GM21717 (cell line): ENCODE measurements at regions not wholly inside any gene's neighbourhood (a gene's known extent, or its start where the extent isn't known, plus 50 kb on each side); places are given as distances from the start of the nearest gene placed in this dataset.

ENCODE experiments used
- ATAC-seq: cut with Tn5 transposase; IDR thresholded peaks from one replicate; pipeline ENCODE4 v1.9.1; 2021; ENCODE audit warnings: mild to moderate bottlenecking, moderate library complexity; ENCODE audit not compliant: unreplicated experiment

- no peak for ATAC-seq
Measured at GRCh38 chr12:20213723-20214625, 154.4 kb upstream of the PDE3A start.

- ATAC-seq, result no peak
Measured at GRCh38 chr12:20220339-20220738, 148.0 kb upstream of the PDE3A start.

DNA sequence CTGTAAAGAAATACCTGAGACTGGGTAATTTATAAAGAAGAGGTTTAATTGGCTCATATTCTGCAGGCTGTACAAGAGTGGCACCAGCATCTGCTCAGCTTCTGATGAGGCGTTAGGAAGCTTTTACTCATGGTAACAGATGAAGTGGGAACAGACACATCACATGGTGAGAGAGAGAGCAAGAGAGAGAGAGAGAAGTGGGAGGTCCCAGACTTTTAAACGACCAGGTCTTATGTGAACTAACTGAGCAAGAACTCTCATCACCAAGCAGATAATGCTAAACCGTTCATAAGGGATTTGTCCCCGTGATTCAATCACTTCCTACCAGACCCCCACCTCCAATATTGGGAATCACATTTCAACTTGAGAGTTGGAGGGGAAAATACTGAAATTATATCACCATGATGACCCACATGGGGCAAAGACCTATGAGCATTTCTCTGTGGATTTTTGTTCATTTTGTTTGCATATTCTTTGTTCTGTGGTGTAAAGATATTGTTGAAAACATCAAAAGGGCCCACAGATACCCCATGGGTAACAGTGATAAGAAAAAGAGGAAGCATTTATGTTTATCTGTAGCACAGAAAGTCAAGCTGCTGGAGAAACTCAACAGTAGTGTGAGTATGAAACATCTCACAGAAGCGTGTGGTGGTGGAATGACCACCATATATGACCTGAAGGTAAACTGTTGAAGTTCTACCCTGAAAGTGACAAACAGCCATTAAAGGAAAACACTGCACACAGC lies 135.2 kb upstream of the PDE3A start:
- no peak for ATAC-seq

GRCh38 chr12:20234474-20234873 lies 133.9 kb upstream of the PDE3A start:
- no peak for ATAC-seq

- ATAC-seq, result no peak
Measured at GRCh38 chr12:20237091-20237490, 131.2 kb upstream of the PDE3A start.

DNA sequence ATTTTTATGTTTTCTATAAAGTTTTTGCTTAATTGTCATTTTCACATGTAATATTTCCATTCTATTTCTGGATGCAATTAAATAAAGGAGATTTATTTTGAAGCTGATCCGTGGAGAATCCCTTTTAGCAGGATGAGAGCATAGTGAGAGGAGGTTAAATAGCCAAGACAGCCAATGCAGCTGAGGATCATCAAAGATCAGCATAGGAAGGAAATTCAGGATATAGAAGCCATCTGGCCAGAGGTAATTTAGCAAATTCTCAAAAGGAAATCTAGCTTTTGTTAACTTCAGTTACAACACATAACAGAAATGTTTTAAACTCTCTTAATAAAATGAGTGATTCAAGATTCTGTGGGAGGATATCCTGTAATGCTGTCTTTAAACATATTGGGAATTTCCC lies 122.8 kb upstream of the PDE3A start:
- no peak for ATAC-seq

GRCh38 chr12:20248646-20249045 lies 119.7 kb upstream of the PDE3A start:
- no peak for ATAC-seq

- ATAC-seq, result no peak
Measured at GRCh38 chr12:20250761-20251160, 117.6 kb upstream of the PDE3A start.

DNA sequence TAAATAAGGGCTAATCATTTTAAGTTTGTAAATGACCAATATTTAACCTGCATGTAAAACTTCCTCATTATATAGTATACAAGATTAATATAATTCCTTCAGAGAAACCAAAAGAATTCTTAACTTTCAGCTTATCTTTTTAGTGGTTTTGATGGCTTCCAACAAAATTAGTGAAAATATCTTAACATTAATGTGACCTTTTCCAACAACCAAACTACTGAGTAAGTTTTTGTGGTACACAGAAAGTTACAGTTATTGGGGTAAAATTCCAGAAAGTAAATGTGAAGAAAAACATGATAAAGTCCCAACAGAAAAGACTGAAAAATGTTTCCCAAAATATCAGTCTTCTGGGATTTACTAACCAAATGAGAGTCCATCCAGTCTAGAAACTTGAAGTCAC lies 111.0 kb upstream of the PDE3A start:
- no peak for ATAC-seq

DNA sequence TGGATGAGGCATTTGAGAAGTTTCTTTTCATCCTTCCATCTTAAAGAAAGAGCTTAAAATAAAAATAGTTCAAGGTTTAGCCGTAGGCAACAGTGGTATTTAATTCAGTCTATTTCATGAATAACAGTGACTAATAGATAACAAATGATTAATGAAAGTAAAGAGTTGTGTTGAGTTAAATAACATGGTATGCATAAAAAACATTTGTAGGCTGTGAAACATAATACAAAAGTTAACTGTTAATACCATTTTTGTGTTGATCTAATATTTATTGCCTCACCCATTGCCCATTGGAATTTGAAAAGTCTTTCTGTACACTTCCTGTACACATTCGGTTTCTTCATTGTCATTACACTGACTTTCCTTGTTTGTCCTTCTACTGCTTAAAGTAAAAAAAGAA lies 108.6 kb upstream of the PDE3A start:
- ATAC-seq, result no peak

DNA sequence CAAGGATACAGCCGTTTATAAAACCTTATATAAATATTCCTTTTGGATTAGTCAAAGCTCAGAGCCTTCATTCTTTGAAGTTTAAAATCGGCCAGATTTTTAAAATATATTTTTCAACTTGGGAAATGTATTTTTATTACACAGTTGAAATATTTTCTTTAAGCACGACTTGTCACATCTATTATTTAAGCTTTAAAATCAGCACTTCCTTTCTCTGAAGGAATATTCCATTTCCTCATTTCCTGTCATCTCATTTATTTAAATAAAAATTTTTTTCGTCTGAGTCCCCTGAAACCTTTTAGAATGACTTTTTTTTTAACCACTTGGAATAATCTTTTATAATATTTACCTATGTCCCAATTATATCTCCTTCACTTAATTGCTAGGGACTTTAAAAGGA lies 107.5 kb upstream of the PDE3A start:
- ATAC-seq, result no peak

DNA sequence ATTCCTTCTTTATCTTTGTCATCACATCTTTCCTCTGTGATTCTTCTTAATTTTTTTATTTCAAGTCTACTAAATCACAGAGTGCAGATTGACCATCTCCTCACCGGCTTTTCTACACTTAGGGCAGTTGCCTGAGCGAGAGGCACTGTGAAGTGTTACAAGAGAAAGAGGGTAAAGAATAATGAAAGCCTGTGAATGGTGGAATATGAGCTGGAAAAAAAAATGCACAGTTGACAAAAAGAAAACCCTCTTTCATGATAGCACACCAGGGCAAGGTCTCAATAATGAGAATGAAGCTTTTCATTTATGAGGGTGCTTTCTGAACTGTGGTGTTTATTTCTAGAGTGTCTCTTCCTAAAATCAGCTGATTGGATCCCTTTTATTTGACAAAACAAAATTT lies 106.2 kb upstream of the PDE3A start:
- no peak for ATAC-seq

DNA sequence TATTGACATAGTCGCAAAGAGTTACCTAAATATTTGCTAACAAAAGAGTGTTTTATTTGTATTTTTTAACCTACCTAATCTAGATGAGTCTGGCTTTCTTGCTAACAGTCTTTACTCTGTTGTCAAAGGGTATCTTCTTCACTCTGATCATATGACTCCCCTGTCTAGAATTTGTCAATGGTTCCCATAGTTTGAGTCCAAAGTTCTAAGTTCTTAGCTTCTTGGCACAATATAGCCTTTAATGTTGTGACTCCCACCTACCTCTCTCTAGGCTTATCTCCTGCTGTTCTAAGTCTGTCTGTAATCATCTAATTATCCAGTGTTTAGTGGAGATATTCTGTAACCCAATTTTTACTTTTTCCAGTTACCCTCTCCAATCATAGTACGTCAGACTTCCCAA lies 104.3 kb upstream of the PDE3A start:
- ATAC-seq, result no peak

GRCh38 chr12:20264608-20265114 lies 103.7 kb upstream of the PDE3A start:
- no peak for ATAC-seq

- no peak for ATAC-seq
Measured at GRCh38 chr12:20268121-20268732, 100.1 kb upstream of the PDE3A start.

DNA sequence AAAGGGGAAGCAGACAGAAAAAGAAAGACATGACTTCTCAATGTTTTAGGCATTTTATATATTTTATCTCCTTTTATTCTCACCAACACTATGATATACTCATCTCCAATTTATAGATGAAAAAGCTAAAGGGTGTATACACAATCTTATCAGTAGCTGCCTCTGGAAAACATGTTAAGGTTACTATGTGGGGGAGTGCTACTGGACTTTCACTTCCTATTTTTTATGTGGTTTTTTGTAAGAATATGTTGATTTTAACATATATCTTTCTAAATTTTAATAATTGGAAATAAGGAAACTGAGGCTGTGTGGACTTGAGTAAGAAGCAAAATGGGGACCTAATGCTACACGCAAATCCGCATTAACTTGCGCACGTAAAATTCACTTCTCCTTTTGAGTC lies 99.6 kb upstream of the PDE3A start:
- no peak for ATAC-seq

DNA sequence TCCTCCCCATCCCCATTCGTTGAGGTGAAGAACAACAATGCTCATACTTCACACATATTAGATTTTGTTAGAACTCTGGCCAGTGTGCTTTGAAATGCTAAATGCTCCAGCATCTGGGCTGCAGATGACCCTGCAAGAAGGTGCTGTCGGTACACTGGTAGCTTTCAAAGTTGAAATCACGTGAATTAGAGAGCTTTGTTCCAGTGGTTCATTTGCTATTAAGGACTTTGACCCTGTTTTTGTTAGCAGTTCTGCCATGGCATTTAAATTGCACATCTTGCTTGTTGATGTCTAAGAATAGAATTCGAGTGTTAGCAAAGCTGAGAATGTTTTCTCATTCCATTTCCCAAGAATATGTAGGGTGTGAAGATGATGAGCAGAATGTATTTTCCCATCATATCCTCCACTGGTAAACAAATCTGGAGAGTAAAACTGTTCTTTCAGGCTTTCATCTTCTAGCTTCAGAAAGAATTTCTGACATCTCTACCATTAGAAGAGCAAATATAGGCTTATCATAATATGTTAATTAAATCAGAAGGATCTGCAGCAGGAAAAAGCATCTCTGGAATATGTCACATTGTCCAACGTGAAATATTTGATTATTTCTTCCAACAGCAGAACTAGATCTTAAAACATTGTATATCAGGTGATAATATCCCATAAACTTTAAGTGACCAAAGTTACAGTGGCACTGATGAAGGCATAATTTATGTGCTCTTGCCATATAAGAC lies 98.8 kb upstream of the PDE3A start:
- no peak for ATAC-seq

DNA sequence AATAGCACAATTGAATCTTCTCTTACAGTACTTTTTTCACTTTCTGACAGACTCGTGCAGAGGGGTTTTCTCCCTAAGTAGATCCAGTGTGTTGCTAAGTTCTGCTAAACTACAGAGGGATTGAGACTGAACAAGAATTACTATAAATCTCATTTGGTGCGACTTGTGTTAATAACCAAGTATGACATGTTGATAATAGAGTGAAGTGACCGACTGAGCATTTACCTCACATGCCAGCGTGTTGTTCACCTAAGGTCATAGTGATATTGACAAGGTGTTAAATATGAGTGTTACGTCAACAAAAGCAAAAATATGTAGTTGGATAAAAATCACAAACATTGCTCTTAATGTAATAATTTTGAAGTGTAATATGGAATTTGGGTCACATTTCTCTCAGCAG lies 97.8 kb upstream of the PDE3A start:
- ATAC-seq, result no peak

- no peak for ATAC-seq
Measured at GRCh38 chr12:20272161-20272560, 96.2 kb upstream of the PDE3A start.

GRCh38 chr12:20272801-20273200 lies 95.5 kb upstream of the PDE3A start:
- ATAC-seq, result no peak

GRCh38 chr12:20274008-20274407 lies 94.3 kb upstream of the PDE3A start:
- ATAC-seq, result no peak
